NCI-H82 treated with DMSO at 0.1 percent for 48 hours (cell line): ENCODE measurements at regions not wholly inside any gene's neighbourhood (a gene's known extent, or its start where the extent isn't known, plus 50 kb on each side); places are given as distances from the start of the nearest gene placed in this dataset.
A peak's percentile ranks its signal among the peaks of the same experiment; 100 is the strongest.
"Not testable (repeated sequence)": the region's sequence is repeated elsewhere in the genome, so short reads cannot be mapped to it uniquely, and the experiment has no call there.

Experiments
- DNase-seq: peaks from one replicate; lab custom pipeline; 2025; ENCODE audit not compliant: unreplicated experiment; lab: John Stamatoyannopoulos, UW

DNA sequence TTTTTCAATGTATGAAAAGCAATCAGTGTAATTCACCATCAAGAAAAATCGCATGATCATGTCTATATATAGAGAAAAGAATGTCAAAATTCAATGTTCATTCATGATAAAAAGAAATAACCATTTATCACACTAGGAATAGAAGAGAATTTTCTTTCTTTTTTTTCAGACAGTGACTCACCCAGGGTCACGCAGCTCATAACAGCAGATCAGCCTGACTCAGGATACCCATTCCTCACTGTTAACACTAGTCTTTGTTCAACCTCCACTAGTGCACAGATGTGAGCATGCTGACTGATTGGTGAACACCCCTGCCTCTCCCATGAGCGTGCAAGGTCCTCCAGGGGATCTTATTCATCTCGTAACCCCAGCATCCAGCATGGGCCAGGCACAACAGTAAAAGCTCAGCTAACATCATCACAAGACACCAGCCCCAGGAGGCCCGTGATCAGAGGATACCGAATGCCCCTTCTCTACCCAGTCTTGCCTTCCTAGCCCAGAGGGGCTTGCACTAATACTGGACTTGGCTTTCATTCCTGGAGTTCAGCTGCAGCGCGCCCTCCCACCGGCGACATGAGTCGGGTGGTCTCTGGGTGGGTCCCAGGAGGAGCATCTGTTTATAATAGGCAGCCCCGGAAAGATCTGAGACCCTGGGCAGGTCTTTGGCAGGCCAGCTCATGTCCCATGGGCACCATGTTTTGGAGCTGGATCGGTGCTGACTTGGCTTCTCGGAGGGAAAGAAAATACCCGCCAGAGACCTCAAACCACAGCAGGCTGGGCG is 539.5 kb upstream of the SLC10A2 start:
- no peak for DNase-seq

DNA sequence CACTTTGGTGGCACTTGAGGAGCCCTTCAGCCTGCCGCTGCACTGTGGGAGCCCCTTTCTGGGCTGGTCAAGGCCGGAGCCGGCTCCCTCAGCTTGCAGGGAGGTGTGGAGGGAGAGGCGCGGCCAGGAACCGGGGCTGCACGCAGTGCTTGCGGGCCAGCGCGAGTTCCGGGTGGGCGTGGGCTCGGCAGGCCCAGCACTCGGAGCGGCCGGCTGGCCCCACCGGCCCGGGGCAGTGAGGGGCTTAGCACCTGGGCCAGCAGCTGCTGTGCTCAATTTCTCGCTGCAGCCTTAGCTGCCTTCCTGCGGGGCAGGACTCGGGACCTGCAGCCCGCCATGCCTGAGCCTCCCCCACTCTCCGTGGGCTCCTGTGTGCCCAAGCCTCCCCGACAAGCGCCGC is 533.7 kb upstream of the SLC10A2 start:
- DNase-seq, result not testable (repeated sequence)

- DNase-seq, result no peak
These were observed 532.5 kb upstream of the SLC10A2 start for GRCh38 chr13:103598671-103599070.

DNA sequence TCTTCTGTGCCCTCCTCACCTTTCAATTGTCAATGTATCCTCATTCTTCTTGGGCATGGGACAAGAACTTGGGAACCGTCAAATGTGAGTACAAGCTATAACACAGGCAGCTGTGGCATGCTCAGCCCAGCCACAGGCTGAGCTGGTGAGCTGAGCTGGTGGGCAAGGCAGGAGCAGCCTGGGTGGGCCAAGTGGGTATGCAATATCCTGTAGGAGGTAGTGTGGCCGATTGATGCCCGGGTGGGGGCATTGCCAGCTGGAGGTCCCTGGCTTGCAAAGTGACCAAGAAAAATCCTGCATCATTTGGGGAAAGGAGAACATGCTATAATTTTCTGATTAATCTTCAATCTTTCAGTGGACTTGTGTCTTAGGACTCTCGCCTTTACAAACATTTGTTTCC is 507.2 kb upstream of the SLC10A2 start:
- DNase-seq, result no peak

DNA sequence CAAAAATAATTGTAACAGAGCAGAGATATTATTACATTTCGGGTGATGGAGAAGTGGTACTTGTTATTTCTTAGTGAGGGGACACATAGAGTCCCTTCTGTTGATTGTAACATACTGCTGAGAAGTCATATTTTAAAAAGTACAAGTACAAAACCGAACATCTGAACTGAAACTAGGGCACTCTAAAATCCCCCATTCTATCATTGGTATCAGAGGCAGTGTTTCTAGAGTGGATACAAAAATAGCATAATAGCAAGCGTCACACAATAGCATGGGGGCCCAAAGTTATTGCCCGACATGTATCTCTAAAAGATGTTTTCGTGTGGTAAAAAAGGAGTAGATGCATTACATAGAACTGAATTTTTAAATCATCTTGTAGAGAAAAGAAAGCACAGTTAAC is 502.1 kb upstream of the SLC10A2 start:
- DNase-seq, result no peak

GRCh38 chr13:103557878-103558277 is 491.7 kb upstream of the SLC10A2 start:
- no peak for DNase-seq

DNA sequence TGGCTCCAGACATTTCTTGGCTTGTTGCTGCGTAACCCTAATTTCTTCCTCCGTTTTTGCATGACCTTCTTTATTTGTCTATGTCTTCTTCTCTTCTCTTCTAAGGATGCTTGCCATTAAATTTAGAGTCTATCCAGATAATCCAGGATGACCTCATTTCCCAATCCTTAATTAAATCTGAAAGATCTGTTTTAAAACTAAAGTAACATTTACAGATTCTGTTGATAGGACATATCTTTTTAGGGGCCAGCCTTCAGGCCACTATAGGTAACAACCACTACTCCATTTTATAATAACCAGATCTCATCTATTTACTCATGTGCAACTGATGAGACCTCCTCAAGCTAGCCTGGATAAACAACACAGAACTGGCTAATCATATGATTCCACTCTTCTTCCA is 490.5 kb upstream of the SLC10A2 start:
- DNase-seq, result peak; percentile 75

DNA sequence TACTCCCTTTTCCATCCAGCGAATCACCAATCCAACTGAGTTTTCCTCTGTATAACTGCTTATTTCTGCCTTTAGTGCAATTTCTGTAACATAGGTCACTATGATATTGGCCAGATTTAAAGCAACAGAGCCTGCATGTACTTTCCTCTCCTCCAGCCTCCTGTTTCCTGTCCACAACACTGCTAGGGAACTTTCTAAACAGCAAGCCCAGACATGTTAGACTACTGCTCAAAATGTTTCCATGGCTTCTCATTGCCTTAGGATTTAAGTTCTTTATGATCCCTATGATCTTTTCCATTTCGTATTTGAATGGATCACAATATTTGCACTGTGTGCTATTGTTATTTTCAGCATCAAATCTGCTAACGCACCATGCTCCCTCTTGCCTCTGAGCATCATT is 481.7 kb upstream of the SLC10A2 start:
- DNase-seq, result no peak

- DNase-seq, result no peak
These were observed 480.1 kb upstream of the SLC10A2 start for GRCh38 chr13:103546271-103546670.

GRCh38 chr13:103542648-103543047 is 476.4 kb upstream of the SLC10A2 start:
- no peak for DNase-seq

DNA sequence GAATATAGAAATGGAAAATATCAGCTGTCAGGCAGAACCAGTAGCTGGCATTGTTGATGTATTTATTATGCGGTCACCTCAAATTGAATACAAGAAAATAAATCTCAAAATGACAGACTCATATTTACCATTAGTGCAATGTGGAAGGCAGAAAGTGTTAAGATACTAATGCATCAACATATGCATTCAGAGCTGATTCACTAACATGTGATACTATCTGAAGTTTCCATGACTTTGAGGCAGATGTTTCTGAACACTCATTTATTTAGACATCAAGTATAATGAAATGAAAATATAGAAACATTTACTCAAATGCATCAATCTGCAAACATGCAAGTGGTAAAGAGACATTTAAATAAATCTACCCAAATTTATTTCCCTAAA is 474.2 kb upstream of the SLC10A2 start:
- DNase-seq, result no peak

DNA sequence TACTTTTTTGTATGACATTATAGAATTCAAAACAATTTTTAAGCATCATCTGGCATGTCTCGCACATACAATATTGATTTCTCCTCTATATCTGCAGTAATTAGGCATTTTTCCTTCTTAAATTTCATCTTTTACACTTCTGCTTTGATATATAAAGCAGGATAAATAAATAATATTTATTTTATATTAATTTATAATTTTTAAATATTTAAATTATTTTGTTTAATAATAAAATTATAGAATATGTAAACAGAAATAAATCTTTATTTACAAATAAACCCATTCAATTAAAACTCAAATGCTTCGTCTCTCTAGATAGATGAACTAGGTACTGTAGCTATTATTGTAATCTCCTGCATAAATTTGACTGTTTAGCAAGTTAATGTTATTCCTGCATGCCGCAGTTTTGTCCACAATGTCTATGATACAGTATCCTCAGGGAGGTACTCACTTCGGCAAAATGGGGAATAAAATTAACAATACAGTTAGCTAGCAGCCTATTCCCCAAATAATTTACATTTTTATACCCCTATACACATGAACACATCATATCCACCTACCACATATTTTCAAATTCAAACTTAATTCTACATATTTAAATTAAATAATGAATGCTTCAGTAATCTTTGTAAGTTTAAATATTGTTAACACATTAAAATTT is 473.6 kb upstream of the SLC10A2 start:
- DNase-seq, result no peak

DNA sequence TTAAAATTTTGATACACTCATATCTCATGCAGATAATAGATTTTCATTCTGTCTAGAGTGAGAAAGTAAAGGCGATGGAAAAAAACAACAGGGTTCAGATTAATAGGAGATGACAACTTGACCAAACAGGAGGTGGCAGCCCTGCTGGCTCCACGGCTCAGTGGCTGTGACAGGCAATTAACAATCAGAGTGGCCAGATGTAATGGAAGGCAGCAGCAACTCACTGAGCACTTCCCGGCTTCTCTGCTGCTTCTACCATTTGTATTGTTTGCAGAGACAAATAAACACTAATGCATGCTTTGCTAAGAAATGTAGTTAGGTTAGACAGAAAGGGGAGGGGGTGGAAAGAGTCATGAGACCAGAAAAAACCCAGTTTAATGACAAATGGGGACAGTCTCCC is 473.0 kb upstream of the SLC10A2 start:
- DNase-seq, result peak; percentile 86

- DNase-seq, result peak; percentile 37
These were observed 471.4 kb upstream of the SLC10A2 start for GRCh38 chr13:103537616-103538015.

DNA sequence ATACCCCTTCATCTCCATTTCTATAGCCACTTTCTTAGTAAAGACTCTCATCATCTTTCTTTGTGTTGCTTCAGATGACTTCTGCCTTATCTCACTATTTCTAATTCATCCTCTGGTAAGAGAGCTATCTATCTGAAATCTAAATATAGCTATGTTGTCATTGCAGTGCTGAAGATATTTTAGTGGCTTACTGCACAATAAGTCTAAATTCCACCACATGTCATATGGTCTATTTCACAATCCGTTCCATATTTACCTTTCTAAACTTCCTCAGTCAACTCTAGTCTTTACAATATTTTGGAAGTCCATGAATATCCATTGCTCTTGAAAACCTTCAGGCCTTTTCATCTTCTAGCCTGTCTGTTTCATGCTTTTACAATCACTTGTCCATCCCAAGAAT is 465.1 kb upstream of the SLC10A2 start:
- DNase-seq, result no peak

DNA sequence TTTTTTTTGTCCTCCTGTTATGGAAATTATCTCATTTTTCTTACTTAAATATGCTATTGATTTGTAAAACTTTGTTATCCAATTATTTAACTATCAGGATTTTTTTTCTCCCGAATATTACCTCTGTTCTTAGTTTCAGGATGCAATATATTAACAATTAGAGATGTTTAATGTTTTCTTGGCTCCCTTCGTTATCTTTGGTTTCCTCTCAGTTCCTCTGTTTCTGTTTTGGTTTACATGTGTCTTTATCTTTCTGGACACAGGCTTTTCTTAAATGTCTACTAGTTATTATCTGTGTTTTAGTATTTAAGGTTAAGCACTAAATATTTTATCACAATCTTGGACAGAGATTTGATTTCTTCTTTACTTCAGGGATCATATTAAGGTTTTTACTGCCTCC is 462.2 kb upstream of the SLC10A2 start:
- no peak for DNase-seq

- DNase-seq, result no peak
These were observed 459.3 kb upstream of the SLC10A2 start for GRCh38 chr13:103525530-103525929.

GRCh38 chr13:103523858-103524257 is 457.6 kb upstream of the SLC10A2 start:
- DNase-seq, result no peak

DNA sequence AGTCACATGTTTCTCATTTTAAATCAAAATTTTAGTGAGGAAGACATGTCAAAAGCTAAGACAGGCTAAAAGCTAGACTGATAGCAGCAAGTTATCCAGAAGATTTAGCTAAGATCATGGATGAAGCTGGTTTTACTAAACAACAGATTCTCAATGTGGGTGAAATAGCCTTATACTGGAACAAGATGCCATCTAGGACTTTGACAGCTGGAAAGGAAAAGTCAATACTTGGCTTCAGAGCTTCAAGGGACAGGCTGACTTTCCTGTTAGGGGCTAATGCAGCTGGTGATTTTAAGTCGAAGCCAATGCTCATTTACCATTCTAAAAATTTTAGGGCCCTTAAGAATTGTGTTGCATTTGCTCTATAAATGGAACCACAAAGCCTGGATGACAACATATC is 455.3 kb upstream of the SLC10A2 start:
- no peak for DNase-seq

- no peak for DNase-seq
These were observed 451.5 kb upstream of the SLC10A2 start for GRCh38 chr13:103517768-103518102.

GRCh38 chr13:103517066-103517767 is 451.0 kb upstream of the SLC10A2 start:
- DNase-seq, result no peak
